ENCODE measurements at regions not wholly inside any gene's neighbourhood (a gene's known extent, or its start where the extent isn't known, plus 50 kb on each side); places are given as distances from the start of the nearest gene placed in this dataset.

DNA sequence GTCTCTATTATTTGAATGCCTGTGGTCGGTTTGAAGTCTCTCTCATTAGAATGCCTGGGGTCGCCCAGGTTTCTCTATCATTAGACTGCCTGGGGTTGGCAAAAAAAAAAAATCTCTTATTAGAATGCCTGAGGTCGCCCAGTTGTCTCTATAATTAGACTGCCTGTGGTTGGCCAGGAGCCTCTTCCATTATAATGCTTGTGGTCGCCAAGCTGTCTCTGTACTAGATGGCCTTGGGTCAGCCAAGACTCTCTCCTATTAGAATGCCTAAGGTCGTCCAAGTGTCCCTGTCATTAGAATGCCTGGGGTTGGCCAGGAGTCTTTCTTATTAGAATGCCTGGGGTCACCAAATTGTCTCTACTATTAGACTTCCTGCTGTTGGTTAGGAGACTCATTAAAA lies 2228.4 kb downstream of the TP53TG3F start:
- no peak overlapping the region for H2BK12ac ChIP-seq (ENCODE audit: insufficient read length, low read depth, low read length)
- H3K9ac ChIP-seq (ENCODE audit: extremely low read depth, insufficient read length, low read length): no peak overlapping the region
- Mint-ChIP-seq H3K9me3 (peaks cover 98% of the 10 kb centered on the region in 2 experiments), H3K4me3 (no peak overlapping the region), H3K36me3 (ENCODE audit: insufficient read depth in 1 of 3, low read depth in 3 of 3) (peaks cover 0 to 40% (median 16%) of the 10 kb centered on the region in 3 experiments; a peak in 5 of 7 replicates), H3K27me3 (ENCODE audit: low read depth) (no peaks in the 10 kb centered on the region), H3K27ac (no peak overlapping the region), H3K4me1 (no peaks in the 10 kb centered on the region)
- no peak overlapping the region for H3K4ac ChIP-seq (ENCODE audit: low read depth, low read length)
- no peak overlapping the region for H3K18ac ChIP-seq (ENCODE audit: insufficient read length, low read depth, low read length)
- H4K91ac ChIP-seq (ENCODE audit: insufficient read length, low read depth, low read length): no peak overlapping the region
- H3K27me3 ChIP-seq (ENCODE audit: insufficient read depth, low read length): no peaks in the 10 kb centered on the region
- H3K79me1 ChIP-seq (ENCODE audit: insufficient read depth, low read depth, low read length, poor library complexity, severe bottlenecking): no peaks in the 10 kb centered on the region
- no peak overlapping the region for H2BK15ac ChIP-seq (ENCODE audit: low read depth, low read length)
- no peaks in the 10 kb centered on the region for H4K20me1 ChIP-seq (ENCODE audit: control insufficient read depth, insufficient read depth, insufficient read length)
- H4K8ac ChIP-seq (replicated peaks; ENCODE audit: insufficient read length, low read depth, low read length): no peak overlapping the region
- no peak overlapping the region for H2AK5ac ChIP-seq (ENCODE audit: insufficient read length, low read length)
- no peak overlapping the region for H3T11ph ChIP-seq (ENCODE audit: low read length)
- H3K14ac ChIP-seq (ENCODE audit: insufficient read depth, low read length): no peak overlapping the region
- no peaks in the 10 kb centered on the region for H3K79me2 ChIP-seq (ENCODE audit: insufficient read depth, low read length)
- H3K4me2 ChIP-seq (ENCODE audit: insufficient read depth, insufficient read length, low read length): no peak overlapping the region
- no peak overlapping the region for H2AFZ ChIP-seq (ENCODE audit: low read length)
- no peak overlapping the region for H3K27ac ChIP-seq (ENCODE audit: insufficient read length, low read depth, low read length)
- no peak for DNase-seq
- WGBS (ENCODE audit: extremely low coverage, insufficient read length, low lambda C conversion rate): no CpG with 5 or more reads among the region's 5 CpGs
- no peaks in the 10 kb centered on the region for H3K4me1 ChIP-seq (ENCODE audit: insufficient read depth, low read length)
- H4K5ac ChIP-seq (ENCODE audit: insufficient read length, low read depth, low read length): no peak overlapping the region
- no peak overlapping the region for H2BK5ac ChIP-seq (ENCODE audit: insufficient read length, low read length)
- no peak overlapping the region for H3K56ac ChIP-seq (ENCODE audit: insufficient read length, low read depth, low read length)
- H2BK20ac ChIP-seq (ENCODE audit: low read depth, low read length, poor library complexity, severe bottlenecking): no peak overlapping the region
- peaks cover 94% of the 10 kb centered on the region for H3K9me3 ChIP-seq (ENCODE audit: control insufficient read depth, low read depth, low read length)
- no peak for TF ChIP-seq CTCF (conservative IDR thresholded peaks at IDR 0.05)
- H2BK120ac ChIP-seq (ENCODE audit: low read depth, low read length, poor library complexity, severe bottlenecking): no peak overlapping the region
- no peaks in the 10 kb centered on the region for H3K23me2 ChIP-seq (ENCODE audit: insufficient read length, low read depth, low read length, poor library complexity, severe bottlenecking)
- H3K23ac ChIP-seq (ENCODE audit: insufficient read length, low read depth, low read length): no peak overlapping the region

All from H9 (cell line).